Fibroblast of gingiva (primary cell): ENCODE measurements at regions not wholly inside any gene's neighbourhood (a gene's known extent, or its start where the extent isn't known, plus 50 kb on each side); places are given as distances from the start of the nearest gene placed in this dataset.
"Not testable (repeated sequence)": the region's sequence is repeated elsewhere in the genome, so short reads cannot be mapped to it uniquely, and the experiment has no call there.

Source experiments
- DNase-seq: peaks from one replicate; pipeline ENCODE4 v3.0.0-alpha.2; 2011; ENCODE audit warnings: low read depth

DNA sequence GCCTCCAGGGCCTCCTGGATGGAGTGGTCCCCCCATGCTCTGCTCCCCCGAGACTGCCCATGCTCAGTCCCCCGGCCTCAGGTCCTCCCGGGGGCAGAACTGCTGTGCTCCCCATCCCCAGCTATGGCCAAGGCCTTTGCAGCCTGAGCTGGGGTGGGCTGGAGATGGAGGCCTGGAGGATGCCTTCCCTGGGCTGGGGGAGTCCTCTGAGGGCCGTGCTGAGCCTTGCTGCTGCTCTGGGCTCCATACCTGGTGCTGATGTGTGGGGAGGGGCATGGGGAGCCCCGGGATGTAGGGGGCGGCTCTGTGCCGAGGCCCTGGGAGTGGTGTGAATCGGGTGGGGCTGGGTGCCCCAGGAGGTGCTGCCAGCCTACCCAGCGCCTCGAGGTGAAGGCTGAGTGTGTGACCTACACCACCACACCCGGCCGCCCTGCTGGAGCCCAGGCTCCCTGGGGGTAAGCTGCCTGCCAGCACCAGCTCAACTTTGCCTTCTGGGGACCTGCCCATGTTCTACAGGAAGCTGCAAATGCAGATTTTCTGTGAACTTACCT, 109.5 kb downstream of the UNCX start:
- no peak for DNase-seq

DNA sequence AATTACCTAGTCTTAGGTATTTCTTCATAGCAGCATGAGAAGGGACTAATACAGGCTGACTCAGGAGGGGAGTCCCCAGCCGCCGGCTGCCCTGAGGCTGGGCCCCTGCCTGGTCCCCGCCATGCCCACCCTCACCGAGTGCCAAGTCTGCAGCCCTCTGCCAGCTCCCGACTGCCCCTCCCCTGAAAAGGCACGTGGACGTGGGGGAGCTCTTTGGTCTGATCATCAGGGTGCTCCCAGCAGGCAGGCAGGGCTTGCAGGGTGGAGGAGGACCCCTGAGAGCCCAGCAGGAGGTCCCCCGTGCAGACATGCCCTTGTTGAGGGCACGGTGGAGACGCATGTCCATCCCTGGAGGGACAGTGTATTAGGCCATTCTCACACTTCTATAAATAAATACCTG, 110.9 kb downstream of the UNCX start:
- no peak for DNase-seq

DNA sequence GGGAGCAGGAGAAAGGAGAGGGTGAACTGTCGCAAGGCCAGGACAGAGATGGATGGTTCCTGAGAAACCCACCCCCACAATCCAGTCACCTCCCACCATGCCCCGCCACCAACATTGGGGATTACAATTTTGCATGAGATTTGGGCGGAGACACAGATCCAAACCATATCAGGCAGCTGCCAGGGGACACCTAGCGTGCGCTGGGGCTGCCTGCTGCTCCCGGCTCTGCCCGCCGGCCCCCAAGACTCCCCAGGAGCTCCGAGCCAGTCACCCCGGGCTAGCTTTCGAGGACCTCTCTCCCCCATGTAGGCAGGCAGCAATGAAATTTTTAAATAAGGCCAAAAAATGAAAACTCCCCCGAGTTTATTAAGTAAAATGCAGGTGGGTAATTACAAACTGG, 111.7 kb downstream of the UNCX start:
- DNase-seq: no peak

DNA sequence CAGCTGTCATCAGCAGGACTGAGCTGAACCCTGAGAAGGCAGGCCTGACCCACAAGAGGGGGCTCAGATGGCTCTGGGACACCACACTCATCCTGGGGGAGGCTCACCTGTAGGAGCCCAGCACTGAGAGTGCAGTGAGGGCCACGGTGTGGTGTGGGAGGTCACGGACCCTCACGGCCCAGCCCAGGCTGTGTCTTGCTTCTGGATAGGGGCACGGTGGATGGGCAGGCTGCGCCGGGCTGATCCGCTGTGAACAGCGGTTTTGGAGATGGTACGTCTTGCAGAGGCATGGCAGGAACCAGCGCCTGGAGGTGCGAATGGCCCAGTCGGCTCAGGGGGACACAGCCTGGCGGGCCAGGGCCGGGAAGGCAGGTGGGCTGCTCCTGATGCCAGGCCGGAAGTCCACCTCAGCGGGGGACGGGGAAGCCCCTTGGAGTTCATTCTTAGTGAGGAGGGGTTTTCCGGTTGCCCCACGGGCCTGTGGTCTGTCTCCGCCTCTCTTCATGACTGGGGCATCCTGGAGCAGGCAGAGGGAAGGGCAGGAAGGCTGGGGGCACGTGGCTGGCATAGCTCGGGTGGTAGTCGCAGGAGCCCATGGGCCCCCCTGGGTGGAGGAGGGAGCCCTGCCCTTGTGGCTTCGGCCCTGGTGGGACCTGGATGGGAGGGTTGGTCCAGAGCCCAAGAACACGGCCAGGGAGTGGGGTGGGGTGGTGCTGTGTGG, 112.5 kb downstream of the UNCX start:
- DNase-seq: no peak

DNA sequence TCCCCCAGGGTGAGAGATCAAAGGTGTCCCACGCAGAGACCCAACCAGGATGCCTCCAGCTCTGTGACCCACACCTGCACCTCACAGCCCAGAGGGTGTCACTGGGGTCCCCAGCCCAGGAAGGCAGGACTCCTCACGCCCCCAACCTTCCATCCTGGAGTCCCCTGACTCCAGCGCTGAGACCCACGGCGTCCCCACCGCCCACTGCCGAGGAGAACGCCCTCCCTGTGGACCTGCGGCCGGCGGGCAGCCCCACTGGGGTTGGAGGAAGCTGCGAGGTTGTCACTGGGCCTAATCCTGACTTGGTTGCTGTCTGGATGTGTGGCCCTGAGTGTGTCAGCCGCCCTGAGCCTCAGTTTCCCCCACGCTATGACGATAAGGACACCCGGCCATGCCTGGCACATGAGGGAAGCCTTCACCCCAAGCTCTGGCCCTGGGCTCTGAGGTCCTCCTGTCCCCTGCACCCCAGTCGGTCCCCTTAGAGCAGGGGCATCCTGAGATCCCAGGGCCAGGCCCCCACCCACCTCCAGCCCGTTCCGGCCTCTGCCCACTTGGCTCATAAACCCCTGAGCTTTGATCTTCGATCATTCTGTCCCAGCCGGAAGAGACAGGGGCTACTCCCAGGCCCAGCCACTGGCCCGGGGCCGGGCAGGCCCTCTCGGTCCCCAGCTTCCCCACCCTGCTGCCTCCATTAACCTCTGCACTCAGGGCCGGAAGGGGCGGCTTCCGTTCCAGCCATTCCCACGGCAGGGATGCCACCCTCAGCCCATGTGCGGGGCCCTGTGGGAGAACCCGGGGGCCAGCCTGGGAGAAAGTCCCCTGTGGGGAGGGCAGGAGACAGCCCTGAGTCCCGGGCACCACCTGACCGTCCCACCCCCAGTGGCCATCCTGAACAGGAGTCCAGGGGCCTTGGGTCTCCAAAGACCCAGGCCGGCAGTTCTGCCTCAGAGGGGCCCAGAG, 113.2 kb downstream of the MICALL2 start:
- no peak for DNase-seq

DNA sequence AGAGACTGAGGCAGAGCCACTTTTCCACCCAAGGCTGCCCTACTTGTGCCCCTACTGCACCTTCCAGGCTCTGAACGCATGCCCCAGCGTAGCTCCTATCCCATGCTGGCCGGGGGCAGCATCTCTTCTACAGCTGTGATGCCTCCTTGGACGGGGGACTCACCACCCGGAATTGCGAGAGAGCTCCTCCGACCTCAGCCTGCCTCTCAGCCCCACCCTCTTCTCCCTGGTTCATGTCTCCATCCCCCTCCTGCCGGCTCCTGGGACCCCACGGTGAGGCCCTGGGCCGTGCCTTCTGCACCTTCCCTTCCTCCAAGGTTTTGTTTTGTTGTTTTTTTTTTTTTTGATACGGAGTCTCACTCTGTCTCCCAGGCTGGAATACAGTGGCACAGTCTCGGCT, 112.4 kb downstream of the MICALL2 start:
- no peak for DNase-seq

DNA sequence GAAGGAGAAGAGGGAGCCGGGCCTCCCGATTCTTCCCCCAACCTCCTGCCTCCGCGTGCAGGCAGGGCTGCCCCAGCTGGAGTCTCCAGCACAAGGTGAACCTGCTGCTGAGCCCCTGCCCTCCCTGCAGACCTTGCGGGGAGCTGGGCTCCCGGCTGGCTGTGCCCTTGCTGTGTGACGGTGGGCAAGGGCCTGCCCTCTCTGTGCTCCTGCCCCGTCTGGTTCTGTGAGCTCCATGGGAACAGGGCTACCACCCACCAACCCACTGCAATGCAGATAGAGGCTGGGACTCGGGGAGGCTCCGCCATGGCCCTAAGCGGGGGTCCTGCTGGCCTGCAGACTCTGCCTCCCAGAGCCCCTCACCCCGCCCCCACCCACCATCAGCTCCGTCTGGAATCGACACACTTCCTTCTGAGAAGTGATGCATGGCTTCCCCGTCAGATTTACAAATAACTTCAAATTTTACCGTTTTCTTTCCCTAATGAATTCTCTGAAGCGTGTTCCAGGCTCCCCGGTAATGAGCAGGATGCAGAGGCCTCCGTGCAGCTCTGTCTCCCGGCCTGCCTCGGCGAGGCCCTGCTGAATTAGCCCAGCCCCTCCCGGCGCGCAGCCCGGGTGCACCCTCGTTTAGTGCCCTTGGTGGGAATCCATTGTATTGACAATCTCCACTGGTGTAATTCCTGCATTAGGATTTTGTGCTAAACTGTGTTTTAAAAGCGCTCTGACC, 111.0 kb downstream of the MICALL2 start:
- DNase-seq: no peak

DNA sequence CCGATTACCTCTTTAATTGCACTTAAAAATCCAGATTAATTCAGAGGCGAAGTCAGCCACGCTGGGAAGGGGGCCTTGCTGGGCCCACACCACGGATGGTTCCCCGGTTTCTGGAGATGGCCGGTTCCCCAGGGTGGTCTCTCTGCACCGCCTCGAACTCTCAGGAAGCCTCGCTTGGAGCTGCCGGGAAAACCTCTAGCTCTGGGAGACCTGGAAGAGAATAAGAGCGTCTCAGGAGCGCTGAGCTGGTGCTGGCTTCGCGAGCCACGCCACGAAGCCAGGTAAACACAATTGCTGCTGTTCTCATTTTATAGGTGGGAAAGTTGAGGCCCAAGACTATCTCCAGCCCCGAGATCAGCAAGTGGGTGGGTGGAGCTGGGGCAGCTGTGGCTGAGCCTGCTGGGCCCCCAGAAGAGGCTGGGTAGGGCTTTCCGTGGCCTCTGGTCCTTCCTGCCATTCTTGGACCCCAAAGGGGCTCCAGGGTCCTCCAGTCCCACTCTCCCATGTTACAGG, 110.4 kb downstream of the MICALL2 start:
- no peak for DNase-seq

DNA sequence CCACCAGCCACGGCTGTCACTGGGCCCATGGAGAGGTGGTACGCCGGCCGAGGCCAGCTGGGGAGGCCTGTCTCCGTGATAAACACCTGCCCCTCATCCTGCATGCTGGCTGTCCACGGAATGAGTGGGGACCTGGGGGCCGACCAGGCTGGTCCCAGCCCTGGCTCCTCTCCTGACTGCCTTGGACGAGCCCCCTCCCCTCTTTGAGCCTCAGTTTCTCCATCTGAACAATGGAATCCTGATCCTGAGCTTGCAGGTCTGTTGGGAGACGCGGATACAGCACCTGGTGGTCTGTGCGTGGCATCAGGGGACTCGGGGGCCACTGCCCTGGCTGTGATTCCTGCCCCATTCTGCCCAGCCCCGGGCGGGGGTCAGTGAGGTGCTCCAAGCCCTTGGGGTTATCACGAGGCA, 109.9 kb downstream of the MICALL2 start:
- DNase-seq: no peak

DNA sequence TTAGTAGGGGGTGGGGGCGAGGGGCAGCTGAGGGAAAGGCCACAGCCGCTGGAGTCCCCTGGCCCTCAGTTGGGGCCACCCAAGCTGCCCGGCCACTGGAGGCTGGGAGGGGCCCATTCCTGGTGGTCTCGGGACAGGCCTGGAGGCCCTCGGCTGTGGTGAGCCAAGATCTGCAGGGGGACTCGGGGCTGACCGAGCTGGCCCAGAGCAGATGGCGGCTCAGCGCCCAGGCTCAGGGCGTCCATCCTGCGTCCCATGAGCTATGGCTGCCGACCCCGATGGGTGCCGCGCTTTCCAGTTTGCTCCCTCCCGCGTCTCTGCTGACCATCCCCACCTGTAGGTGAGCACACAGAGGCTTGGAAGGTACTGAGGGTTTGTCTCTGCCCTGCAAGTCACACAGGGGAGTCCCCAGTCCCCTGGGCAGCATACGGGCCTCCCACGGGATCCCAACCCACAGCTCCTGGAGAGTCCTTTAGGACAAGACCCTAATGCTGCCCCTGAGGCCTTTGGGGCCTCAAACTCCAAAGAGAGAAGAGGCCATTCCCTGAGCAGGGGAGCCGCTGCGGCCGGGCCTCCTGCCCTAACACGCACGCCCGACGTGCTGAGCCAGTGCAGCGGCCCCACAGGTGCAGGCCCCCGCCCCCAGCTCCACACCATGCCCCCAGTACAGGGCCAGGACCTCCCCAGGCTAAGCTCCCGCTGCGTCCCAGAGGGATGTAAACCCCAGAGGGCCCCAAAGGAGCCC, 107.2 kb downstream of the MICALL2 start:
- no peak for DNase-seq

DNA sequence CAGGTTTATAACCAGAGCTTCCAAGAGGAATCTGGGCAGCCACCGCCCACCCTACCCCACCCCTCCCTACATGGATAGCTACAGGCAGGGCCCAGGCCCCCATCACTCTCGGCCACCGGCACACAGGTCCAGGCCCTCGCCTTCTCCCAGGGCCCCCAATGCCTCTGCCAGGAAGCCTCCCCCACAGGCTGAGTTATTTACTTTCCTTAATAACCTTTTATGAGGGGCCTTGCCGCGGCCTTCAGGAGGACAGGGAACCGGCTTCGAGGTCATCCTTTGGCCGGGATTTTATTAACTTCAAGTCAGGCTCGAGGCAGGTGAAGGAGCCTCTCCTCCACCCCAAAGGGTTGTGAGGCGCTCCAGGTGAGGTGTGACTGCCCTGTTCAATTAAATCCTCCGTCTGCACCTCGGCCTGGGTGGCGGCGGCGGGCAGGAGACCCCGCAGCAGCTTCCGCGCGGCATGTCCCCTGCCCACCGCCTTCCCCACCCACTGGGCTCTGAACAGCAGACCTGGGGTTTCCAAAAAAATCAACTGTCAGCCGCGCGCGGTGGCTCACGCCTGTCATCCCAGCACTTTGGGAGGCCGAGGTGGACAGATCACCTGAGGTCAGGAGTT, 106.5 kb downstream of the MICALL2 start:
- no peak for DNase-seq

DNA sequence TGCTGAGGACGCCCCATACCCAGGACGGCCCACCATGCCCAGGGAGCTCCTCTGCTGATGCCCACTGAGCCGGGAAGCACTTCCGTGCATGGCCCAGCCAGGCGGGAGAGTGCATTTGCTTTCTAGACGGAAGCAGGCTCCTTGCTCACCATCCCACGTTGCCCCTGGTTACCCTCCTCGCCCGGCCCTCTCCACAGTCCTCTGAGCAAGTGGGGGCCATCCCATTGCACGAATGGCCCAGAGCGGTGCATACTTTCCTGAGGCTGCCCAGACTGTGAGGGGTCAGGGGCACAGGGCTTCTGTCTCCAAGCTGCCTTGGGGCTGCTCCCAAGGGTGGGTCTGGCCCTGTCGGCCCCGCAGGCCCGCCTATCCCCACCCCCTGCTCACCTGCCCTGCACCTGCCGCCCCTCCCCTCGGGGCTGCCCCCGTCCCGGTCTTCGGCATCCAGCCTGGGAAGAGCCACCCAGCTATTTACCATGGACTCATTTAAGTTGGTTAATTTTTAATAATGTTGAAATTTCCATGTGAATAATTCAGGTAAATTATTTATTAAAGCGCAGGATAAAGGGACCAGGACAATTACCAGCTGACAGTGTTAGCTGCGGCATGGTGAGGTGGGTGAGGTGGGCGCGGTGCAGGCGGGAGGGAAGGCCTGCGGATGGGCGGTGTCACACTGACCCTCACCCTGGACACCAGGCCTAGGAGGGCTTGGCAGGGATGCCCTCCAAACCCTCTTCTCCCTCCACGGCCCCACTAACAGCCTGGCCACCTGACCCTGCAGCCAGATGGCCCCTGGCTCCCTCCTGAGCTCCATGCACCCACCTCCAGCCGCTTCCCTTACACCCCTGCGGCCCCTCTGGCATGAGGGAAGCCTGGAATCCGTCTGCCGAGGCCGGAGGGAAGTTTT, 104.4 kb downstream of the MICALL2 start:
- DNase-seq: no peak

DNA sequence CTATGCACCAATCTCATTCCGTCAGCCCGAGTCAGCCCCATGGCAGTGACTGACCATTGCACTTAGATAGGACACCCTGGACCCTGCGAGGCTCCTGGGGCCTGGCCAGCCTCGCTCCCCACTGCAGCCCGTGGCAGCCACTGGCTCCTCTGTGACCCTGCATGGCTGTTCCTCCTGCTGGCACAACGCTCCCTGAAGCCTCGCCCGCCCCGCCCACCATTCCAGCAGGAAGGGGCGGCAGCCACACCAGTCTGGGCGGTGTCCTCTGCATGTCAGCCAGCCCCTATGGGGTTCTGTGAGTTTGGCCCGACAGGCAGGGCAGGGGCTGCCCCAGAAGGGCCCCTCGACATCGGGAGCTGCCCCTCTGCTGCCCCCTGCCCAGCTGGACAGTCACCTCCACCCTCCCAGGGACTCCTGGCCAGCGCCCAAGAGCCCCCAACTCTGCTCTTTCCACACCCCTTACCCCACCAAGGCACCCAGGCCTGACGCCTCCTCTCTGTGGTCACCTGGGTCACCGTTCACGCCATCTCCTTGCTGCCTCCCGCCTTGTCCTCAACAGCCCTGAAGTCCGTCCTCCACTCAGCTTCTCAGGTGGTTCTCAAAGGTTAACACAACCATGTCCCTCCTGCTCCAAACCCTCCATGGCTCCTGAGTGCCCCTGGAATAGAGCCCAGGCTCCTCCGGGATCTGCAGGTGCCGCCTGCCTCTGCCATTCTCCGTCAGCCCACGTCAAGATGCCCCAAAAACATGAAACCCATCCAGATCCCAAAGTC, 103.5 kb downstream of the MICALL2 start:
- DNase-seq: no peak

DNA sequence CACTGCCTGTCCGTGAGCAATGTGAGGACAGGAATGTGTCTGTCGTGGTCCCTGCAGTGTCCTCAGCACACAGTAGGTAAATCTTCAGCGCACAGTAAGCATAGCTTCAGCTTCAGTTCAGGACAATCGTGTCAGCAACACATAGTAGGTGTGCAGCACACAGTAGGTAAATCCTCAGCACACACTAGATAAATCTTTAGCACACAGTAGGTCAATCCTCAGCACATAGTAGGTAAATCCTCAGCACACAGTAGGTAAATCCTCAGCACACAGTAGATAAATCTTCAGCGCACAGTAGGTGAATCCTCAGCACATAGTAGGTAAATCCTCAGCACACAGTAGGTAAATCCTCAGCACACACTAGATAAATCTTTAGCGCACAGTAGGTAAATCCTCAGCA, 102.4 kb downstream of the MICALL2 start:
- not testable (repeated sequence) for DNase-seq

DNA sequence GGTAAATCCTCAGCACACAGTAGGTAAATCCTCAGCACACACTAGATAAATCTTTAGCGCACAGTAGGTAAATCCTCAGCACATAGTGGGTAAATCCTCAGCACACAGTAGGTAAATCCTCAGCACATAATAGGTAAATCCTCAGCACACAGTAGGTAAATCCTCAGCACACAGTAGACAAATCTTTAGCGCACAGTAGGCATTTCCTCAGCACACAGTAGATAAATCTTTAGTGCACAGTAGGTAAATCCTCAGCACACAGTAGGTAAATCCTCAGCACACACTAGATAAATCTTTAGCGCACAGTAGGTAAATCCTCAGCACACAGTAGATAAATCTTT, 102.0 kb downstream of the MICALL2 start:
- DNase-seq: not testable (repeated sequence)

DNA sequence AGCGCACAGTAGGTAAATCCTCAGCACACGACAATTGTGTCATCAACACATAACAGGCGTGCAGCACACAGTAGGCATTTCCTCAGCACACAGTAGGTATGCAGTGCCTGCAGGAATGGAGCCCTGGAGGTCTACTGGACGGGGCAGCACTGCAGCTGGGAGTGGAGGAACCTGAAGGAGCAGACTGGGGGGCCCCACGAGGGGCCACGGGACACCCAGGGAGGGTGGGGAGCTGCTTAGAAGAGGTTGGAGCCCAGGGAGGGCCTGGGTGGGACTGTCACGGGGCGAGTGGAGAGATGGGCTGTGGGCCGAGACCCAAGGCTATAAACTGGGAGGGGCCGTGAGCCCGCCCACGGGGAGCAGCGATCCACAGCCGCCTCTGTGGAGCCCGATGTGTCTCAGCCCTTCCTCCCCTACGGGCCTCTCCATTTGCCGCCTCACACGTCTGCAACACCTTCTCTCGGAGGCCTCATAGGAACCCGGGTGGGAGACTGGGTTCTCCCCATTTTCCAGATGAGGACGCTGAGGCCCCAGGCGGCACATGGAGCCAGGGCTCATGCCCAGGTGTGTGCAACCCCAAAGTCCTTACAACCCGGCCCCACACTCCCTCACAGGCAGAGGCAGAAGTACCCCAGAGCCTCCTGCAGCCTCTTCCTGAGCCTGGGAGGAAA, 101.5 kb downstream of the MICALL2 start:
- DNase-seq: no peak

DNA sequence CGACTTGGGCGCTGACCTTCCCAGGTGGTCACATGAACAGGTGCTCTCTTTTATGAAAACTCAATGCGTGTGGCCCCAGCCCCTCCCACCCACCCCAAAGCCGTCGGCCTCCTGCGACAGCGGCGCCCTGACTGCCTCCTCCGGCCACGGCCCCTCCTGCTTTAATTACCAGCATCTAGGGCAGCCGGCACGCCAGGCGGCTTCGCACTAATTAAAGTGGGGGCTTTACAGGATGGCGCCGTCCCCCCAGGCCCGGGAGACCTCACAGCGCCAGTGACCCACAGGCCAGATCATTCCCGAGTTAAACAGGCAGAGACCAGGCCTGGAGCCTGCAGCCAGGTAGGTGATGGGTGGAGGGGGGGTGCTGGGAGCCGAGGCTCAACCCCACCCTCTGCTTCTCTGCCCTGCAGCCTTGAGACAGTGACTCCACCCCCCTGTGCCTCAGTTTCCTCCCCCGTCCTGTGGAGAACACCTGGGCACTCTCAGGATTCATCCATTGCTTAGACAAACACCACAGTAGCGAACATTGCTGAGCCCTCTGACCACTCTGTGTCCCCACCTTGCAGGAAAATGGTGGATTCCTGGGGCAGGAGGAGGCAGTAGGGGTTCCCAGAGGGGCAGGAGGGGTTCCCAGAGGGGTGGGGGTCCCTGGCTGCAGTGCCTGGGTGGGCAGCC, 100.8 kb downstream of the MICALL2 start:
- no peak for DNase-seq

DNA sequence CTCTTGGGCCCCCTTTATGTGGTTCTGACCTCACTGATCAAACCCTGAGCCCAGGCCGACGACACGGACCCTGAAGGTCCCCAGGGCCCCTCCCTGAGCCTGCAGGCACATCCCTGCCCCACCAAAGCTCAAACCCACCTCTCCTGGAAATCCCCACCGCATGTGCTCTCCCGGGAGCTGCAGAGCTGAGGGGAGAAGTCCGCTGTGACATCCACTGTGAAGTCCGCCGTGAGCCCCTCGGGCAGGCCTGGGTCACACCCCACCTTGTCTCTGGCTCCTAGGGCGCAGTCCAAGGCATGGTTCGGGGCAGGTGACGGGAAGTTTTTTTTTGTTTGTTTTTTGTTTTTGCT, 100.2 kb downstream of the MICALL2 start:
- no peak for DNase-seq
